Prostate gland (tissue), 2 donors: ENCODE measurements at regions not wholly inside any gene's neighbourhood (a gene's known extent, or its start where the extent isn't known, plus 50 kb on each side); places are given as distances from the start of the nearest gene placed in this dataset.

Source experiments
- CTCF ChIP-seq, 4 experiments: fragments of 200-600 bp in 2 of 4; fragments of 450-650 bp in 2 of 4; sonication (generic) in 2 of 4; IDR thresholded peaks; 1 replicate in 3 of 4; 2 replicates in 1 of 4; pipeline ENCODE4 v1.5.1; 2016 to 2019; ENCODE audit warnings: antibody characterized with exemption in 4 of 4, mild to moderate bottlenecking in 2 of 4, moderate library complexity in 2 of 4
- POLR2A ChIP-seq: fragments of 450-650 bp; IDR thresholded peaks from one replicate; pipeline ENCODE4 v1.6.1; 2016; ENCODE audit warnings: antibody characterized with exemption, mild to moderate bottlenecking
- POLR2AphosphoS5 ChIP-seq: sonication (generic); formaldehyde crosslinking; IDR thresholded peaks from one replicate; pipeline ENCODE4 v1.6.1; 2017; ENCODE audit warnings: antibody characterized with exemption

GRCh38 chr12:113660936-113661335 is 189.3 kb upstream of the LHX5 start:
- TF ChIP-seq CTCF (IDR thresholded peaks at IDR 0.05) (no peak), POLR2A (no peak), POLR2AphosphoS5 (no peak)
